K562 (cell line): ENCODE measurements at regions not wholly inside any gene's neighbourhood (a gene's known extent, or its start where the extent isn't known, plus 50 kb on each side); places are given as distances from the start of the nearest gene placed in this dataset.

Experiments
- DACH1 ChIP-seq: fragments of 450-650 bp; IDR thresholded peaks from 2 replicates; pipeline ENCODE4 v1.6.1; 2018; ENCODE audit not compliant: partially characterized antibody
- EP400 ChIP-seq: fragments of 450-650 bp; IDR thresholded peaks from 2 replicates; pipeline ENCODE4 v1.6.1; 2017; ENCODE audit warnings: antibody characterized with exemption, mild to moderate bottlenecking, moderate library complexity
- HDAC6 ChIP-seq: IDR thresholded peaks from 2 replicates; pipeline ENCODE4 v1.6.1; 2012; ENCODE audit warnings: low read depth, mild to moderate bottlenecking, control low read depth, inconsistent platforms, low read length, moderate library complexity
- KLF10 ChIP-seq: fragments of 250-450 bp; sonication (Bioruptor Pico); IDR thresholded peaks from 2 replicates; pipeline ENCODE4 v1.6.1; 2021; ENCODE audit warnings: matching md5 sums
- MBD2 ChIP-seq: sonication (generic); IDR thresholded peaks from 2 replicates; pipeline ENCODE4 v1.6.1; 2016; ENCODE audit warnings: low read depth, borderline replicate concordance
- MYNN ChIP-seq, 2 experiments: sonication (generic); formaldehyde crosslinking in 1 of 2; IDR thresholded peaks; 2 replicates each; pipeline versions ENCODE4 v1.5.0 to v1.6.1; 2016 to 2020; ENCODE audit warnings: antibody characterized with exemption in 1 of 2, missing genetic modification reagents in 1 of 2
- NCOA1 ChIP-seq: fragments of 450-650 bp; IDR thresholded peaks from 2 replicates; pipeline ENCODE4 v1.6.1; 2016; ENCODE audit warnings: low read depth
- RUNX1 ChIP-seq: sonication (generic); IDR thresholded peaks from 2 replicates; pipeline ENCODE4 v1.6.1; 2016; ENCODE audit warnings: antibody characterized with exemption, low read depth
- SMARCA4 ChIP-seq: fragments of 450-650 bp; IDR thresholded peaks from 2 replicates; pipeline ENCODE4 v1.6.1; 2016
- SUPT5H ChIP-seq: fragments of 450-650 bp; IDR thresholded peaks from 2 replicates; pipeline ENCODE4 v1.6.1; 2016
- TGIF2 ChIP-seq: sonication (generic); formaldehyde crosslinking; IDR thresholded peaks from 2 replicates; pipeline ENCODE4 v1.8.1; 2022; ENCODE audit warnings: mild to moderate bottlenecking, missing genetic modification reagents, moderate library complexity
- ZFX ChIP-seq: sonication (generic); formaldehyde crosslinking; IDR thresholded peaks from 2 replicates; pipeline ENCODE4 v1.8.0; 2022; ENCODE audit warnings: mild to moderate bottlenecking, missing genetic modification reagents, moderate library complexity
- ZNF143 ChIP-seq: sonication (generic); formaldehyde crosslinking; IDR thresholded peaks from 2 replicates; pipeline ENCODE4 v1.9.0; 2022; ENCODE audit warnings: mild to moderate bottlenecking, missing genetic modification reagents
- ZNF408 ChIP-seq: fragments of 250-450 bp; sonication (Bioruptor Pico); IDR thresholded peaks from 2 replicates; pipeline ENCODE4 v1.4.0; 2020; ENCODE audit warnings: low read depth, mild to moderate bottlenecking, moderate library complexity
- ZNF436 ChIP-seq: fragments of 250-450, 450-650 bp; sonication (Bioruptor Pico); formaldehyde crosslinking; IDR thresholded peaks from 2 replicates; pipeline ENCODE4 v1.7.0; 2020; ENCODE audit warnings: mild to moderate bottlenecking
- ZNF586 ChIP-seq: fragments of 450-650 bp; formaldehyde crosslinking; conservative IDR thresholded peaks from 2 replicates; pipeline ENCODE4 v1.4.0; 2020; ENCODE audit warnings: mild to moderate bottlenecking, moderate library complexity
- ZNF609 ChIP-seq: sonication (generic); formaldehyde crosslinking; IDR thresholded peaks from 2 replicates; pipeline ENCODE4 v1.8.1; 2023; ENCODE audit warnings: missing genetic modification reagents, mild to moderate bottlenecking, borderline replicate concordance
- TF ChIP-seq, protein P1 (sequence below): sonication (generic); formaldehyde crosslinking; IDR thresholded peaks from 2 replicates; pipeline ENCODE4 v1.8.0; 2023; ENCODE audit warnings: mild to moderate bottlenecking, missing genetic modification reagents
- TF ChIP-seq, protein P2 (sequence below): fragments of 450-650 bp; IDR thresholded peaks from 2 replicates; pipeline ENCODE4 v1.6.1; 2017; ENCODE audit warnings: antibody characterized with exemption, mild to moderate bottlenecking

DNA sequence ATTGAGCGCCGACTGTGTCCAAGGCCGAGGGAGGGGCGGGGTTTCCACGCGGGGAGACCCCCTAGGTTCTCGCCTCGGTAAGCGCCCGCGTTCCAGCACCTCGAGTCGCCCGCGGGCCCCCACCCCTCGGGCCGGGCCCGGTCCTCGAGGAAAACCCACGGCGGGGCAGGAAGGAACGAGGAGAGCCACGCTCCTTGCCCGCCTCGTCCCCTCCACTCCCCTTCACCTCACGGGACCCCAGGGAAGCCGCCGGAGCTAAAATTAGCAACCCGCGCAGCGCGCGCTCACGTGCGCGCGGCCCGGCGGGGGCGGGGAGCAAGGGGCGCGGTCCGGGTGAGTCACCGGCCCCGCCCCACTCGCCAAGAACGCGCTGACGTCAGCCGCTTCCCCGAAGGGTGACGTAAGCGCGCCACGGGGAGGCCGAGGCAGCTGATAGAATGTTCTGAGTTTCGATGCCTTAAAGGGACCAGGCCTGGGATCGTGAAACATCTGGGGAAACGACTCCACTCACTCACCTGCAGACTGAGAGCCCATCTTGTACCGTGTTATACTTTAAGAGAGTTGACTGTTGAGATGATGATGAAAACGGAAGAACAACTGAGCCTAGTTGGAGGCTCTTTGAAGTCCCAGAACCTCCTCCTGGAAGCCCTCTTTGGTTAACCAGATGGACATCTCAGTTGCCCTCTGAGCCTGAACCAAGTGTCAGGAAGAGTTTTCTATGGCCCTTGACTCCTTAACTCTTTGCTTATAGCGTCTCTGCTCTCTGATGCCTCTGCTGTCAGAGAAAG is 49.7 kb upstream of the ATF3 start (continued):
- peak; percentile 97 for TF ChIP-seq ZFX
- TF ChIP-seq ZNF436, result peak; percentile 99
- TF ChIP-seq ZNF586, result no peak
- no peak for TF ChIP-seq NCOA1
- TF ChIP-seq HDAC6, result no peak
- peak; percentile 44; the same call in 1 of the 2 replicates for TF ChIP-seq MBD2
- TF ChIP-seq, protein P1, sequence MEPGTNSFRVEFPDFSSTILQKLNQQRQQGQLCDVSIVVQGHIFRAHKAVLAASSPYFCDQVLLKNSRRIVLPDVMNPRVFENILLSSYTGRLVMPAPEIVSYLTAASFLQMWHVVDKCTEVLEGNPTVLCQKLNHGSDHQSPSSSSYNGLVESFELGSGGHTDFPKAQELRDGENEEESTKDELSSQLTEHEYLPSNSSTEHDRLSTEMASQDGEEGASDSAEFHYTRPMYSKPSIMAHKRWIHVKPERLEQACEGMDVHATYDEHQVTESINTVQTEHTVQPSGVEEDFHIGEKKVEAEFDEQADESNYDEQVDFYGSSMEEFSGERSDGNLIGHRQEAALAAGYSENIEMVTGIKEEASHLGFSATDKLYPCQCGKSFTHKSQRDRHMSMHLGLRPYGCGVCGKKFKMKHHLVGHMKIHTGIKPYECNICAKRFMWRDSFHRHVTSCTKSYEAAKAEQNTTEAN (CRISPR knock-in tag), result no peak
- no peak for TF ChIP-seq MYNN (IDR thresholded peaks at IDR 0.05)
- no peak for TF ChIP-seq MYNN (CRISPR knock-in tag; IDR thresholded peaks at IDR 0.05)
- peak; percentile 60 for TF ChIP-seq EP400
- no peak for TF ChIP-seq ZNF143 (CRISPR knock-in tag)
- no peak for TF ChIP-seq KLF10
- TF ChIP-seq DACH1, result peak; percentile 62
- TF ChIP-seq, protein P2, sequence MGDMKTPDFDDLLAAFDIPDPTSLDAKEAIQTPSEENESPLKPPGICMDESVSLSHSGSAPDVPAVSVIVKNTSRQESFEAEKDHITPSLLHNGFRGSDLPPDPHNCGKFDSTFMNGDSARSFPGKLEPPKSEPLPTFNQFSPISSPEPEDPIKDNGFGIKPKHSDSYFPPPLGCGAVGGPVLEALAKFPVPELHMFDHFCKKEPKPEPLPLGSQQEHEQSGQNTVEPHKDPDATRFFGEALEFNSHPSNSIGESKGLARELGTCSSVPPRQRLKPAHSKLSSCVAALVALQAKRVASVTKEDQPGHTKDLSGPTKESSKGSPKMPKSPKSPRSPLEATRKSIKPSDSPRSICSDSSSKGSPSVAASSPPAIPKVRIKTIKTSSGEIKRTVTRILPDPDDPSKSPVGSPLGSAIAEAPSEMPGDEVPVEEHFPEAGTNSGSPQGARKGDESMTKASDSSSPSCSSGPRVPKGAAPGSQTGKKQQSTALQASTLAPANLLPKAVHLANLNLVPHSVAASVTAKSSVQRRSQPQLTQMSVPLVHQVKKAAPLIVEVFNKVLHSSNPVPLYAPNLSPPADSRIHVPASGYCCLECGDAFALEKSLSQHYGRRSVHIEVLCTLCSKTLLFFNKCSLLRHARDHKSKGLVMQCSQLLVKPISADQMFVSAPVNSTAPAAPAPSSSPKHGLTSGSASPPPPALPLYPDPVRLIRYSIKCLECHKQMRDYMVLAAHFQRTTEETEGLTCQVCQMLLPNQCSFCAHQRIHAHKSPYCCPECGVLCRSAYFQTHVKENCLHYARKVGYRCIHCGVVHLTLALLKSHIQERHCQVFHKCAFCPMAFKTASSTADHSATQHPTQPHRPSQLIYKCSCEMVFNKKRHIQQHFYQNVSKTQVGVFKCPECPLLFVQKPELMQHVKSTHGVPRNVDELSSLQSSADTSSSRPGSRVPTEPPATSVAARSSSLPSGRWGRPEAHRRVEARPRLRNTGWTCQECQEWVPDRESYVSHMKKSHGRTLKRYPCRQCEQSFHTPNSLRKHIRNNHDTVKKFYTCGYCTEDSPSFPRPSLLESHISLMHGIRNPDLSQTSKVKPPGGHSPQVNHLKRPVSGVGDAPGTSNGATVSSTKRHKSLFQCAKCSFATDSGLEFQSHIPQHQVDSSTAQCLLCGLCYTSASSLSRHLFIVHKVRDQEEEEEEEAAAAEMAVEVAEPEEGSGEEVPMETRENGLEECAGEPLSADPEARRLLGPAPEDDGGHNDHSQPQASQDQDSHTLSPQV, result peak; percentile 70
- no peak for TF ChIP-seq ZNF408 (CRISPR knock-in tag)
- TF ChIP-seq ZNF609 (CRISPR knock-in tag), result peak; percentile 69; the same call in 1 of the 2 replicates
- no peak; the same call in 1 of the 2 replicates for TF ChIP-seq RUNX1
- TF ChIP-seq SUPT5H, result peak; percentile 75
- TF ChIP-seq TGIF2 (CRISPR knock-in tag), result peak; percentile 77; the same call in 1 of the 2 replicates
- peak; percentile 57; the same call in 1 of the 2 replicates for TF ChIP-seq SMARCA4
